ENCODE measurements at regions not wholly inside any gene's neighbourhood (a gene's known extent, or its start where the extent isn't known, plus 50 kb on each side); places are given as distances from the start of the nearest gene placed in this dataset.
A peak's percentile ranks its signal among the peaks of the same experiment; 100 is the strongest.
"Not testable (repeated sequence)": the region's sequence is repeated elsewhere in the genome, so short reads cannot be mapped to it uniquely, and the experiment has no call there.

DNA sequence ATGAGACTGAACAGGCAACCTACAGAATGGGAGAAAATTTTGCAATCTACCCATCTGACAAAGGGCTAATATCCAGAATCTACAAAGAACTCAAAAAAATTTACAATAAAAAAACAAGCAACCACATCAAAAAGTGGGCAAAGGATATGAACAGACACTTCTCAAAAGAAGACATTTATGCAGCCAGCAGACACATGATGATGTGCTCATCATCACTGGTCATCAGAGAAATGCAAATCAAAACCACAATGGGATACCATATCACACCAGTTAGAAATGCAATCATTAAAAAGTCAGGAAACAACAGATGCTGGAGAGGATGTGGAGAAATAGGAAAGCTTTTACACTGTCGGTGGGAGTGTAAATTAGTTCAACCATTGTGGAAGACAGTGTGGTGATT, 51.7 kb upstream of the PAXBP1 start:
- DNase-seq (ENCODE audit: low read depth): not testable (repeated sequence)

DNA sequence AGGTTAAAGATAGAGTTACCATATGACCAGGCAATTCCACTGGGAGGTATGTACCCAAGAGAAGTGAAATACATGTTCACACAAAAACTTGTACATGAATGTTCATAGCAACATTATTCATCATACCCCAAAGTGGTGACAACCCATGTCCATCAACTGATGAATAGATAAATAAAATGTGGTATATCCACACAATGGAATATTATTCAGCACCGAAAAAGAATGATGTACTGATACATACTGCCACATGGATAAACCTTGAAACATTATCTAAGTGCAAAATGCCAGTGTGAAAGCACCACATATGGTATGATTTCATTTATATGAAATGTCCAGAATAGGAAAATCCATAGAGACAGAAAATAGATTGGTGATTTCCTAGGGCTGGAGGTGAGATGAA, 53.4 kb upstream of the PAXBP1 start:
- no peak for DNase-seq (ENCODE audit: low read depth)

DNA sequence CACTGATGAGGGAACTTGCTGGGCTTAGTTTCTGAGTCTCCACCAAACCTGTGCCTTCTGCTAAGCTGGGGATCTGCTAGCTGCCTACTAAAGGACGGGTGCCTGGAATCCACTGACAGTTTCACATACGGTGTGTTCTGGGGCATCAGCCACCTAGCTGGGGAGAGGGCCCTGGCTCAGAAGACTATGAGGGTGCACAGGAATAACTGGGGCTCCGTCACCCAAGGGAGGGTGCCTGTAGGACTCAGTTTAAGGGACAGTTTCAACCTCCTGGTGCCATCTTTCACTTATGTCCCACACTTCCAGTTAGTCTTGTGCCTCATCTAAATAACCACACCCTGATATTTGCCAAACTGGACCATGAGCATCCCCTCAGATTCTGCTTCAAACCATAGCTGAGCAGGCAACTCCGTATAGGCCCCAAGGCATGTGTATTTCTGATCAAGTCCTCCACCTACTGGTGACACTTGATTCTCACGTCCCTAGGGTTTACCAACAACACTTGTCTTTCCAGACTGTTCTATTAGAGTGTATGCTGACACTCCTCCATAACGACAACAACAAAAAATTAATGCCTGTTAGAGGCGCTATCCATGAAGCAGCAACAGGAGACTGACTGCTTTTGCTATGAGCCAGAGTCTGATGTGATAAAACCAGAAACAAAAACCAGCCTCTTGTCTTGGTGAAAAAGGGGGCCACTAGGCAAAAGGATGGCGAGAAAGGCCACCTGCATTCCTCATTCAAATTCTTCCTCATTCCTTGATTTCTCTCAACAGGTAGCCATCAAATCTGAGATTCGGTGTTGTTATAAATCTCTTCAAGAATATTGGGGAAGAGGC, 55.0 kb upstream of the PAXBP1 start:
- peak; percentile 4 for DNase-seq (ENCODE audit: low read depth)

DNA sequence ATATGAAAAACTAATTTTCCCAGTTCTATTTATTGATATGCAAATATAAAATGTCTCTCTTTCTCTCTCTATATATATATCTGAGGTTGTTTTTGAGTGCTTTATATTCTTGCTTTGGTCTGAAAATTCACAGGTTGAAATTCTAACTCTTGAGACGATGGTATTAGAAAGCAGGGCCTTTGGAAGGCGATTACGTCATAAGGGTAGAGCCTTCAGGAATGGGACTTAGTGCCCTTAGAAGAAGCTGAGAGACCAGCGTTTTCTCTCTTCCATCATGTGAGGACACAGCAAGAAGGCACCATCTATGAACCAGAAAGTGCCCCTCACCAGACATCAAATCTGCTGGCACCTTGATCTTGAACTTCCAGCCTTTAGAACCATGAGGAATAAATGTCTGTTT, 57.4 kb upstream of the PAXBP1 start:
- no peak for DNase-seq (ENCODE audit: low read depth)

DNA sequence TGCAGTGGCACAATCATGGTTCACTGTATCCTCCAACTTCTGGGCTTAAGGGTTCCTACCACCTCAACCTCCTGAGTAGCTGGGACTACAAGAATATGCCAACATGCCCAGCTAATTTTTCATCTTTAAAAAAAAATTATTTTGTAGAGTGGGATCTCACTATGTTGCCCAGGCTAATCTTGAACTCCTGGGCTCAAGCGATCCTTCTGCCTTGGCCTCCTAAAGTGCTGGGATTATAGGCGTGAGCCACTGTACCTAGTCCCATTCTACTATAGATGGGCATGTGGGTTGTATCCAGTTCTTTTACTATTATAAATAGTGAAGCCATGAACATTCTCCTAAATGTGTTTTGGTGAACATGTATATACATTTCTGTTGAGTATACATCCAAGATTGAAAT, 57.9 kb upstream of the PAXBP1 start:
- no peak for DNase-seq (ENCODE audit: low read depth)

DNA sequence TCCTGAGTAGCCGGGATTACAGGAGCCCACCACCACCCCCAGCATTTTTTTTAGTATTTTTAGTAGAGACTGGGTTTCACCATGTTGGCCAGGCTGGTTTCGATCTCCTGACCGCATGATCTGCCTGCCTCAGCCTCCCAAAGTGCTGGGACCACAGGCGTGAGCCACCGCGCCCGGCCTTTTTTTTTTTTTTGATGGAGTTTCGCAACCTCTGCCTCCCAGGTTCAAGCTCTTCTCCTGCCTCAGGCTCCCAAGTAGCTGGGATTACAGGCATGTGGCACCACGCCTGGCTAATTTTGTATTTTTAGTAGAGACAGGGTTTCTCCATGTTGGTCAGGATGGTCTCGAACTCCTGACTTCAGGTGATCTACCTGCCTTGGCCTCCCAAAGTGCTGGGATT, 60.2 kb upstream of the PAXBP1 start:
- DNase-seq (ENCODE audit: low read depth): not testable (repeated sequence)

DNA sequence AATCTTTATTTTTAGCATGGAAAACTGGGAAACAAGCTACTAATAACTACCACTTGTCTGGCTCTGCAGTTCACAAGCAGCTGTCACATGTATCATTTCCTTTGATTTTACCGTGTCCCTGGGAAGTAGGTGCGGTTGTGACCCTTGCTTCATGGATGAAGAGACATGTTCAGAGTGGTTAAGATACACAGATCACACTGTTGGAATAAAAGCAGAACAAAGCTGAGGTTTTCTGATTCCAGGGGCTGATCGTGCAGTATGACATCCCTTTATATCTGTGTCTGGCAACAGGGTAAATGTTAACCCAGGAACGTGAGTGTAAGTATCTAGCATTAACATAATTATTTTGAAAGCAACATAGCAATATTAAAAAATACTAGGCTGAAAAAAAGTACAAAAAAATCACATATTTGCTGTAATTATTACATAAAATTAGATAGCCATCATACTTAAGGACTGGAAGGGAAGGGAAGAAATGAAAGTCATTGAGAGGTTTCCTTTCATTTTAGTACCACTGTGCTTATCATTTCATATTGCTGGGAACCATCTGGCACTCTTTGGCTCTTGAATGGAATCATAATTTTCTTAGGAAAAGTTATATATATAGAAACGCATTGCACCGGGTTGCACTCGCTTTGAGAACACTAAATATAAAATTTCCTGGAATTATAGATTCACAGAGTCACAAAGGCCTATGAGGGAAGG, 62.8 kb upstream of the PAXBP1 start:
- DNase-seq (ENCODE audit: low read depth): no peak

DNA sequence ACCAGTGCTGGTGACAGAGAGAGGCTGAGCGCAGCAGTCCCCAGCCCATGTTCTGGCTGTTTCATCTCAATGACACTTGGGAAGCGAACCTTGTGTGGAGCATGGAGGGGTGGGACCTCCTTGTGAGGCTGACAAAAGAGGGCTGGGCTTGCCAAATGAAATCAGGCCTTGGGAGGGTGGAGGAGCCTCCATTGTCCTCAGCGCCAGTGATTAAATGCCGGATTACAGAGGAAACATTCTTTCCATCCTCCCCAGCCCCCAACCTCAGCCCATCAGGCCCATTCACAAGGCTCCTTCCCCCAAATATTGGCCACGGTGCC, 63.3 kb upstream of the PAXBP1 start:
- DNase-seq (ENCODE audit: low read depth): no peak

DNA sequence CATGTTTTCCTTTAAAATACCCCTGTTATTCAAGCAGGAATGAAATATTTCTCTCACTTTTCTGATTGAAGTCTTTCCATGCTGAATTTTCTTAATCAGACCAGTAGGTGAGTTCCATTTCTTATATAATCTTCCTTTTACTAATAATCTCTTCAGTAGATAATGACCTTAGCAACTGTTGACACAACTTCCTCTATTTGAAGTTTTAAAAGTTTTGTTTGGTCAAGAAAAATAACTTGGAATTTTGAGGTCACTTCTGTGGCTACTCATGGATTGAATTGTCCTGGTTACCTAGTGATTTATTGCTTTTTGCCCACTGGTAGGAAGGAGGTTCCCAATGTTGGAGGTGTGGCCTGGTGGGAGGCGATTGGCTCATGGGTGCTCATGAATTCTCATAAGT, 70.6 kb upstream of the PAXBP1 start:
- no peak for DNase-seq (ENCODE audit: low read depth)

DNA sequence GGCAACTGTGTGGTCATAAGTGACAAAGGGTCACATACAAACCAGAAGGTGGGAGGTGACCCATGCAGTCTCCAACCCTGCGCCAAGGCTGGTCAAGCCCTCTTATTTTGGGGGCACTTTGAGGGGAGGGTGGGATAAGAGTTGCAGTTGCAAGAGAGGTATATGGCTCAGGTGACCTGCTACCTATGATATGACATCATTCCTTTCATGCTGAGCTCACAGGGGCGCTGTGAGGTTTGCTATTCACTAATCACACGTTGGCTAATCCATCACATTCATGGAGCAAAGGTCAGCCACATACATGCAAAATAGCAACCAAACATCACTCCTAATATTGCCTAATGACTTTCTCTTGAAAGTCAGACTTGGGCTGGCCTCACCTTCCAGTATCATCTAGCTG, 72.0 kb upstream of the PAXBP1 start:
- no peak for DNase-seq (ENCODE audit: low read depth)

DNA sequence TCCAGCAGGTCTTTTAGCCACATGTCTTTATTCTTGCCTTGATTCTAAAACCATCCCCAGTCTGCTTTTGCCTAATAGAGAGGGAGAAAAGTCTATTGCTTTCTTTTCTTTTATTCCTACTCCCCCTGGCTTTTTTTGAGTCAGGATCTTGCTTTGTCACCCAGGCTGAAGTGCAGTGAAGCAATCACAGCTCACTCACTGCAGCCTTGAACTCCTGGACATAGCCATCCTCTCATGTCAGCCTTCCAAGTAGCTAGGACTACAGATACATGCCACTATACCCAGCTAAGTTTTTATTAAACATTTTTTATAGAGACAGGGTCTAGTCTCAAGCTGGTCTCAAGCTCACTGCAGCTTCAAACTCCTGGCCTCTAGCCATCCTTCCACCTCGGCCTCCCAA, 72.5 kb upstream of the PAXBP1 start:
- no peak for DNase-seq (ENCODE audit: low read depth)

DNA sequence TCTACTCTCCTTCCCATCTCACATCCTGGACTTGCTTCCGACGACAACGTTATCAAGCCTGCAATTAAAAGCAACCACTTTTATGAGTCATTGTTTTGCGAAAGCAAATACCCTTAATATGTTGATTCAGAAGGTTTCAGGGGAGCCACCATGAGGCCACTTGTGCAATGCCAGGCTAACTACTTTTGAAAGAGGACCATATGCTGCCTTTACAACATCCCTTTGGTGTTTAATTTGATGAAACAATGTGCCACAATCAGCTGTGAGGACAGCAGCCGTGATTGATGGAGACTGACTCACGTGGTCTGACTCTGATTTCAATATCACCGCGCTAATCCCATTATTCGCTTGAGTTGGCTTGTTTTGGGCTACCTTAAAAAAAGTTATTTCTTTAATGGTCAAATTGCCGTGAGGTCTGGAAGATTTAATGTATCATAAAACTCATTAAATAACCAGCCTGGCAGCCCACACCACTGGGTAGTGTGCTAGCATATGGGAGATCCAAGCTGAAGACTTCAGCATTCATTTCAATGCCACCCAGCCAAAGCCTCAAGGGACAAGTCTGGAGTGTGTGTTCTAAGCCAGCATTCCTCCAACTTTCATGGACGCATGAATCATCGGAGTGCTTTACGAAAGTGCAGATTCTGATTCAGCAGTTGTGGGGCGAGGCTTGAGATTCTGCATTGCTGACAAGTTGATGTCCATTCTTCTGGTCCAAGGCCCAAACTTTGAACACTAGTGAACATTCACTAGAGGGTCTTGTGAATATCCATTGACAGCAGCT, 73.3 kb upstream of the PAXBP1 start:
- no peak for DNase-seq (ENCODE audit: low read depth)

DNA sequence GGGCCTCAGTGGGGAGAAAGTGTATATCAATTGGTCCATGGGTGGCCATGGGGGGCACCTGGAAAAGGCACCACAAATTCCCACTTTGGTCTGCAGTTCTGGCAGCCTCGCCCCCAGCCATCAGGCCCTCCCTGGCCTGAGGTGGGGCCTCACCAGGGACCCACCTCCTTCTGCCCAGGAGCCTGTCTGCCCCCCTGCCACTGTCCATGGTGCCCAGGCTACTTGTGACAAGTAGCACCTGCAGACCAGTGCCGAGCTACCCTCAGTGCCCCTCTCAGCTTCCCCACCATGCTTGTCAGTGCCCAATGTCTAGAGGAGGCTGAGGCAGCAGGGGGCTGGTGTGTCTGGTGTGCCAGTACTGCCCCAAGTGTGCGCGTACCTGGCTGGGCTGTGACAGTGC, 87.1 kb upstream of the PAXBP1 start:
- DNase-seq (ENCODE audit: low read depth): no peak

DNA sequence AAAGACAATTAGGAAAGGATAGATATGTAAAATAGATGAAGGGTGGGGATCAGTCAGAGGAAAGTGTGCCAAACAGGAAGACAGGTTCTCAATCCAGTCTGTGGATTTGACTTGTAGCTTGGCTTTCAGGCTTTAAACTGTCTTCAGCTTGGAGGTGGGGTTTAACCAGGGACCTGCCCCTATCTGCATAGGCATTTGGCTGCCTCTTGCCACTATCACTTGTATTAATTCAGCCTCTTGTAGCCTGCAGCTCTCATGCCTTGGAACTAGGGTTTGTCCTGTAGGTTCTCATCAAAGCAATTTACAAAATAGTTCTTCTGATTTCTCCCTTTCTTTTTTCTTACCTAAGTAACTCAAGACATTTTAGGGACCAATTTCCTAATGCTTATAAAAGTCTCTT, 88.8 kb upstream of the PAXBP1 start:
- no peak for DNase-seq (ENCODE audit: low read depth)

DNA sequence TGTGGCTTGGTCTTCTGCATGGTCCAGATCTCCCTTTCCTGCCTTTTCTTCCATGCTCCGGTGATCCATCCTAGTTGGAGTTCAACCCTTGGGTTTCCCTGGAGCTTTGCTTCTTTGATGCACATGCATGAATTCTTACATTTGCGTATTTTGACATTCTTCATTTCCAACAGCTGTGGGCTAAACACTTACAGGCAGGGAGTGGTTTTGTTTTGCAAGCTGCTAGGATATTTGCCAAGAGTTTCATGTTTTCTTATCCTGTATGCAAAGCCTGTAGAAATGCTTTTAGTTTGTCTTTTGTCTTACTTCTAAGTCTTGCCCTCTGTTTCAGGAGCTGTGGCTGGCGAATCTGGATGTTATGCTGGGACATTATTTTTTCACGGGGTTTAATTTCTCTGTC, 90.3 kb upstream of the PAXBP1 start:
- no peak for DNase-seq (ENCODE audit: low read depth)

DNA sequence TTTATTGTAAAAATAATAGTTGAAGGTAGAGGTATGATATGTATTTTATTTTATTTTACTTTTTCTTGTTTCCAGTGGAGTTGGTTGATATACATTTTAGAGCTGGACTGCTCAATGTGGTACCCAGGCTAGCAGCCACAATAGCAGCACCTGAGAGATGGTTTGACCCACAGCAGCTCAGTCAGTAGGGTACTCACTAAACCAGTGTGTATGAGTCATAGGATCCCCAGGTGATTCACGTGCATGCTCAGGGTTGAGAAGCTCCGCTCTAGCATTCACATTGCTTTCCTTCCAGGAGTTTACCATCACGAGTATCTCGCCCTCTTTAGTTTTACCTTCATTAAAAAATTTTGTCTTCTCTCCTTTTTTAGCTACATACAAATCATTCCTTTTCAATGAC, 96.0 kb upstream of the PAXBP1 start:
- no peak for DNase-seq (ENCODE audit: low read depth)

DNA sequence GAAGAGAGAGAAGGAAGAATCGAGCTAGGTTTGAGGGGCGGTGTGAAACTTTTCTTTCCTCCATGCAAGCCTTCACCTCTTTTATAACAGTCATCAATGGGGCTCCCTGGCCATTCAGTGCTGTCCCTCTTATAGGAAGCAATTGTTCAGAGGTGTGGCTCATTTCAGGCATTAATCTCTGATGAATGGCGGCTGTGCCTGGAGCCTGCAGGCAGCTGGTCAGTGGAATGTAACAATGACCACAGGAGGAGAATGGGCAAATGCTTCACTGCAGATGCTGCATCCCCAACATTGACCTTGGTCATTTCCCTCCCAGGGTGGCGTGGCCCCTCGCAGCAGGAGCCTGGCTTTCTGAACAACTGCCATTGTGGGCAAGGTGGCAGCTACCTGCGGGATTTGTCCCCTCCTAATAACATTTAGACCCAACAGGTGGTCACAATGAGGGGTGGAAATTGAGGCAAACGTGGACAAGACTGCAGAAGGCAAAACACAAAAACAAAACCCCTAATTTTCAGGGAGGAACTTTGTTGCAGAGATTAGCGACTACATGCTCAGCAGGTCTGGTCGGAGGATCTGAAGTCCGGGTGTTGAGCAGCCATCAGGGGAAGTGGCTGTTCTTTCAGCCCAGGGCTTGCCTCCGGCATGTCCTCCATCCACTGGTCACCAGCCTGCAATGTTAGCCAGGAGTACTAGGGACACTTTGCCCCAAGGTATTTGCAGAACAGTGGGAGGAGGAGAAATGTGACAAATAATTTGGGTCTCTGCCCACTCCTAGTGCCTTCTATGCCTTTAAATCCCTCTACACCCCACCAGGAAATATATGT, 97.3 kb upstream of the PAXBP1 start:
- DNase-seq (ENCODE audit: low read depth): no peak

DNA sequence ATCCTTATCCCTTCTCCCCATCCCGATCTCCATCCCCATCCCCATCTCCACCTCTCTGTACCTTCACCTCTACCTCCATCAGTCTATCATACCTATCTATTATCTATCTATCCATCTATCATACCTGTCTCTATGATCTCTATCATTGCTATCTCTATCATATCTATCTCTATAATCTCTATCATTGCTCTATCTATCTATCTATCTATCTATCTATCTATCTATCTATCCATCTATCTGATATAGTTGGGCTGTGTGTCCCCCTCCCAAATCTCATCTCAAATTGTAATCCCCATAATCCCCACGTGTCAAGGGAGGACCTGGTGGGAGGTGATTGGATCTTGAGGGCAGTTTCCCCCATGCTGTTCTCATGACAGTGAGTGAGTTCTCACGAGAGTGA, 97.9 kb upstream of the PAXBP1 start:
- DNase-seq (ENCODE audit: low read depth): no peak

DNA sequence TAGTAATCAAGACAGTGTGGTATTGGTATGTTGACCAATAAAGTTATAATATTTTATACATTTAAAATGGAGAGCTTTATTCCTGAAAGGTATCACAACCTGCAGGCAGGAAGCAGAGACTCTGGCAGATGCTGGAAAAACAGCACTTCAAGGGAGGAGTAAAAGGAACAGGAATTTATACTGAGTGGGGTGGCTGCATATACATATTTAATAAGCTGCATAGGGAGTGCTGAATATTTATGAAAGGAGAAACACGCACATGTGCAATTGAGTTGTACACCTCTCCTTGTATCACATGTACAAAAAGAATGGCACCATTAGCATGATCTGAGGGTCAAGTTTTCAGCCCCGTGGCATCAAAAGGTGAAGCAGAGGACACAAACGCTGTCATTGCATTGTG, 104.9 kb upstream of the PAXBP1 start:
- DNase-seq (ENCODE audit: low read depth): no peak

DNA sequence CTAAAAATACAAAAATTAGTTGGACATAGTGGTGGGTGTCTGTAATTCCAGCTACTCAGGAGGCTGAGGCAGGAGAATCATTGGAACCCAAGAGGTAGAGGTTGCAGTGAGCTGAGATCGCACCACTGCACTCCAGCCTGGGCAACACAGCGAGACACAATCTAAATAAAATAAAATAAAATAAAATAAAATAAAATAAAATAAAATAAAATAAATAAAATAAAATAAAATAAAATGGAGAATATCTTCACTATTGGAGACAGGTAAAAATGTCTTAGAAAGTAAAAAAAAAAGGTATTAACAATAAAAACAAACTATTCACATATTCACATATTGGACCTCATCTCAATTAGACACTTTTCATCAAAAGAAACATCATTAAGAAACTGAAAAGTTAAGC, 106.3 kb upstream of the PAXBP1 start:
- not testable (repeated sequence) for DNase-seq (ENCODE audit: low read depth)

DNA sequence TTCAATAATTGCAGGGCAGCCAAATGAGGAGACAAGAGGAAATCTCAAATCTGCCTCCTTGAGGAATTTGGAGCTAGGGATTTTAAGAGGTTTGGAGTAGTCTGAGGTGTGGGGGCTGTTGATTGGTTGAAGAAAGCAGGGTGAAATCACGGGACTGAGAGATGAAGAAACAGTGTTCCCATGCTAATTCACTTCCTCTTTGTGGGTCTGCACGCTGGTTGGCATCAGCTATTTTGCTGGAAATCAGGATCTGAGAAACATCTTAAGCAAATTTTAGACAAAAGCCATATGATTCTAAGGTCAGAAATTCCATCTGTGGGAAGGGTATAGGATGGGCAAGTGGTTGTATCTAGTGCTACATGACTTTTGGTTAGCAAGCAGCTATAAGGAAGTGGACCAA, 107.1 kb upstream of the PAXBP1 start:
- DNase-seq (ENCODE audit: low read depth): no peak

DNA sequence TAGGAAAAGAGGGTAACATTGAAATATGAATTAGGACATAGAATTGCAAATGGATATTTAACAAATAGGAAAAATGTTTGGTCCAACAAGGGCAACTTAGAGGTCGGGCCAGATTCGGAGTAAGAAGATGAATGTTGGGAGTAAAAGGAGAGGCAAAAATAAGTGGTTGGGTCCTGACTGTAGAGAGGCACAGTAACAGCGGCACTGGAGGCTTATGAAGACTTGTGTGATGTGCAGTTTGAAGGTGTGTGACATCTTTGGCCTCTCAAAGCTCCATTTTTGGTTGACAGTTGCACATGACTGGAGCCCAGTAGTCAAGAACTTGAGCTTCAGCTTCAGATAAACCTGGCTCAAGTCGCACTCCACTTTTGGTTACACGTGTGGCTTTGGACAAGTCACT, 109.9 kb upstream of the PAXBP1 start:
- no peak for DNase-seq (ENCODE audit: low read depth)
